OCI-LY3 (cell line): ENCODE measurements at regions not wholly inside any gene's neighbourhood (a gene's known extent, or its start where the extent isn't known, plus 50 kb on each side); places are given as distances from the start of the nearest gene placed in this dataset.

Source experiments
- EZH2phosphoT487 ChIP-seq: fragments of 200-600 bp; shearing (Covaris generic); IDR thresholded peaks from 2 replicates; pipeline ENCODE4 v1.6.1; 2018; ENCODE audit warnings: antibody characterized with exemption, mixed run types, low read depth
- TF ChIP-seq, protein P1 (sequence below): fragments of 200-600, 300-600 bp; sonication (generic); IDR thresholded peaks from 2 replicates; pipeline ENCODE4 v1.5.1; 2014; ENCODE audit warnings: antibody characterized with exemption, low read length, low read depth

DNA sequence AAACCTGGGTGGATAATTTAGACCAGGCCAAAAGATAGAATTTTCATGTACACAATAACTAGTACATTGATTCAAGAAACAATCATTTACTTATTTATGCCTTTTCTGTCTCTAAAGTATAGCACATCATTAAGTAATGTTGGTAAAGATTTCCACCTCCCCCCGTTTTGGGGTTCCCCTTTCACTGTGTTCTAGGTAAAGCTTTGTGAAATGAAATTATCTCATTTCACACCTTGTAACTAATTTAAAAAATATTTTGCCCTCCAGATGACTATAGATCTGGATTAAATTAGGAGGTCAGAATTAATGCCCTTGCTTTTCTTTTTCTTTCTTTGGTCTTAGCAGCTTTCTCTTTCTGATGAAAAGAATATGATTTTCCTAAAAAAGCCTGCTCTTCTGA lies 328.5 kb upstream of the TBC1D5 start:
- TF ChIP-seq, protein P1, sequence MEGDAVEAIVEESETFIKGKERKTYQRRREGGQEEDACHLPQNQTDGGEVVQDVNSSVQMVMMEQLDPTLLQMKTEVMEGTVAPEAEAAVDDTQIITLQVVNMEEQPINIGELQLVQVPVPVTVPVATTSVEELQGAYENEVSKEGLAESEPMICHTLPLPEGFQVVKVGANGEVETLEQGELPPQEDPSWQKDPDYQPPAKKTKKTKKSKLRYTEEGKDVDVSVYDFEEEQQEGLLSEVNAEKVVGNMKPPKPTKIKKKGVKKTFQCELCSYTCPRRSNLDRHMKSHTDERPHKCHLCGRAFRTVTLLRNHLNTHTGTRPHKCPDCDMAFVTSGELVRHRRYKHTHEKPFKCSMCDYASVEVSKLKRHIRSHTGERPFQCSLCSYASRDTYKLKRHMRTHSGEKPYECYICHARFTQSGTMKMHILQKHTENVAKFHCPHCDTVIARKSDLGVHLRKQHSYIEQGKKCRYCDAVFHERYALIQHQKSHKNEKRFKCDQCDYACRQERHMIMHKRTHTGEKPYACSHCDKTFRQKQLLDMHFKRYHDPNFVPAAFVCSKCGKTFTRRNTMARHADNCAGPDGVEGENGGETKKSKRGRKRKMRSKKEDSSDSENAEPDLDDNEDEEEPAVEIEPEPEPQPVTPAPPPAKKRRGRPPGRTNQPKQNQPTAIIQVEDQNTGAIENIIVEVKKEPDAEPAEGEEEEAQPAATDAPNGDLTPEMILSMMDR = no peak
- TF ChIP-seq EZH2phosphoT487 = no peak
